HG03439 (cell line): ENCODE measurements at regions not wholly inside any gene's neighbourhood (a gene's known extent, or its start where the extent isn't known, plus 50 kb on each side); places are given as distances from the start of the nearest gene placed in this dataset.
"Not testable (repeated sequence)": the region's sequence is repeated elsewhere in the genome, so short reads cannot be mapped to it uniquely, and the experiment has no call there.

ENCODE experiments used
- ATAC-seq: cut with Tn5 transposase; IDR thresholded peaks from one replicate; pipeline ENCODE4 v1.9.1; 2021; ENCODE audit warnings: mild to moderate bottlenecking, moderate library complexity; ENCODE audit not compliant: unreplicated experiment

DNA sequence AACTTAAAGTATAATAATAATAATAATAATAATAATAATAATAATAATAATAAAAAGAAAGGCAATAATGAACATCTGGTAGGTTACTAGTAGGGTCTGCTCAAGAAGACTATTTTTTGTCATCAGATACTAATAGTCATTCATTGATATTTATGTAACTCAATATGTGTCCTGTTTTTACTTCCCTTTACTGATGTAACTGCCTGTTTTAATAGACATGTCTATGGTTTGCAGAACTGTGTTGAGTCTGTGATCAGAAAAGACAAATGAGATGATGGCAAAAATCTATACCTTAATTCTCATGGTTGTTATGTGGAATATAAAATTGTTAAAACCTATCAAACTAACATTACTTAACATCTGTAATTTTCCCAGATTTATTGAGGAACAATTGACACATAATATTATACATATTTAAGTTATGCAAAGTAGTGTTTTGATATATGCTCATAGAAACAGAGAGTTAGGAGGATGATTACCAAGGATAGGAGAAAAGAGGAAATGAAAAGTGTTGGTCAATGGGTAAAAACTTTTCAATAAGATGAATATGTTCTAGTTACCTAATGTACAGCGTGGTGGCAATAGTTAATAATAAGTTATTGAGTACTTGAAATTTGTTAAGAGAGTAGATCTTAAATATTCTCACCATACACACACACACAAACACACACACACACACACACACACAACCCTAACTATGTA, 699.4 kb downstream of the ZPLD1 start:
- no peak for ATAC-seq

DNA sequence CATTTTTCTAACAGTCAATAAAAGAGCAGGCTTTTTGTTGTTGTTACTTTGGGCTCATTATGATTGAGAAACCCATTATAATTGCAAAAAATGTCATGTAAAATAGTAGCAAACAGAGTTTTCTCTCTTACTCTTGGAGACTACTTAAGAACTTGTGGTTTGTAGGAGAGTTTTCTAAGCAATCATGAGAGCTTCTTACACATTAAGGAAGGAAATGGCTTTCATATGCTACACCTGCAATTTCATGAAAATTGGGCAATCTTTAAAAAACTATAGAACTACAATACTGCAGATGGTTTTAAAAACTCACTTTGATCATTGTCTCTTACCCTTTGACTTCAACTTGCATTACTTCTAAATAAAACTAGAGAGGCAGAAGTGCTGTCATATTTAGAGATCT, 701.8 kb downstream of the ZPLD1 start:
- no peak for ATAC-seq

DNA sequence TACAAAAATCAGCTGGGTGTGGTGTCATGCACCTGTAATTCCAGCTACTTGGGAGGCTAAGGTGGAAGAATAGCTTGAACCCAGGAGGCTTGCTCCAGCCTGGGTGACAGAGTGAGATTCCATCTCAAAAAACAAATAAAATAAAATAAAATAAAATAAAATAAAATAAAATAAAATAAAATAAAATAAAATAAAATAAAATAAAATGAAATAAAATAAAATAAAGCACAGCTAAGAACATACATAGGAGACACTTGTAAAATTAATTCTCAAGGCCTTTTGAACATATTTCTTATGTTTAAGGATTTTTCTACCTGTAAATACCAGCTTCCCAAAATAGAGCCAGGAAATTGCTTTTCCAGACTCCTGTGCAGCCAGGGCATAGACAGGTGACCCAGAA, 703.0 kb downstream of the ZPLD1 start:
- ATAC-seq = no peak

DNA sequence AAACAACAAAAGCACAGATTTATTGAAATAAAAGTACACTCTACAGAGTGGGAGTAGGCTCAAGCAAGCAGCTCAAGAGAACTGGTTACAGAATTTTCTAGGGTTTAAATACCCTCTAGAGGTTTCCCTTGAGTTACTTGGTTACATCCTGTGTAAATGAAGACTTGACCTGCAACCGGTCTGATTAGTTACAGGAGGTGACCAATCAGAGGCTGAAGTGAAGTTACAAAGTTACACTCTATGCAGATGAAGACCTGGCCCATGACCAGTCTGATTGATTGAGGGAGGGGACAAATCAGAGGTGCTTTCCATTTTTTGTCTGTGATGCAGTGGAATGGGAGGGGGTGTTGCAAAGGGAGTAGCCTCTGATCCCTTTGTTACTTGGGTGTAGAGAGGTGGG, 723.4 kb downstream of the ZPLD1 start:
- ATAC-seq = no peak

DNA sequence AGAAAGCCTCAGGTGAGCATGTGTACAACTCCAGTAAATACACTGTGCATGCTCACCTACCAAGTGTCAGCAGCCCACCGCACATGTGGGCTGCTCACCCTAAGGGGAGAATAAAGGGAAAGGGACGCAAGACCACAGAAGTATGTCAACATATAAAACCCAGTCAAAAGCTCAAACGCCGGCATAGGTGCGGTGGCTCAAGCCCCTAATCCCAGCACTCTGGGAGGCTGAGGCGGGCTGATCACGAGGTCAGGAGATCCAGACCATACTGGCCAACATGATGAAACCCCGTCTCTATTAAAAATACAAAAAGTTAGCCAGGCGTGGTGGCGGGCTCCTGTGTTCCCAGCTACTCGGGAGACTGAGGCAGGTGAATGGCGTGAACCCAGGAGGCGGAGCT, 732.1 kb downstream of the ZPLD1 start:
- ATAC-seq = no peak

DNA sequence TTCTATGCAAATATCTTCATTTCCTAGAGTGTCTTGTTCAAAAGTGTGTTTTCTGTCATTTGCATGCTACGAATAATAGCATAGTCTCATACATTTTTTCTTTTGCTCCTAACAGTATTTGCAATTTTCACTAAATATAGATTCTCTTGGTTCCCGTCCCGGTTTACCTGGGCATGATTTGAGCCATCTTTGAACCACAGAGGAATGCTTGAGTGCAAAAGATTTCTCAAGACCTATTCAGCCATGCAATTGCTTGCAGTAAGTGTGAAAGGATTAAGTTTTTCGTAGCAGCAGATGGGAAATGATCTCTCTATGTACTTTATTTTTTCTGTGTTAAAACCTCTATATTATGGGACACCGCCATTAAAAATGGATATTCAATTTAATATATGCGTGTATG, 733.0 kb downstream of the ZPLD1 start:
- ATAC-seq = no peak

DNA sequence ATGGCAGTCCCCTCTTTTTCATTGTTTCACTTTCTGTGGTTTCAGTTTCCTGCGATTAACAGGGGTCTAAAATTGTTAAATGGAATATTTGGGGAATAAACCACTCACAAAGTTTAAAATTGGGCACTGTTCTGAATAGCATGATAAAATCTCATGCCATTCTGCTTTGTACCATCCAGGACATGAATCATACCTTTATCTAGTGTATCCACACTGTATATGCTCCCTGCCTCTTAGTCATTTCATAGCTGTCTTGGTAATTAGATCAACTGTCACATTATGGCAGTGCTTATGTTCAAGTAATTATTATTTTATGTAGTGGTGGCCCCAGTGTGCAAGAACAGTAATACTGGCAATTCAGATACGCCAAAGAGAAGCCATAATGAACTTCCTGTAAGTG, 734.5 kb downstream of the ZPLD1 start:
- ATAC-seq = no peak

DNA sequence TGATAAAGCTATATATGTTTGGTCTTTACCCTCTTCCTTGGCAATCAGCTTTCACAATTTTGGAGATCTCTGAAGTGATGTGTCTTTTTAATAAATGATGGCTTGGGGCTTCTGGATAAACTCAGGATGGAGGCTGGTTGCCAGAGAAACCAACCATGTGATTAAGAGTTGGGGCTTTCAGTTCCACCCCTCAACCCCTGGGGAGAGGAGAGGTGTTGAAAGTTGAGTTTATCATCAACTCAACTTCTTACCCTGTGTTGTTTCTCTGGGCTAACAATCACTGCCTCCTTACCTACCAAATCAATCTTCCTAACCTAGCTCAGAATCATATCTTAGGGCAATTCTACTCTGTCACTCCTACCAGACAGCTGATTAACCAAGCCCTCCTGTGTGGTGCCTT, 735.8 kb downstream of the ZPLD1 start:
- ATAC-seq = no peak

DNA sequence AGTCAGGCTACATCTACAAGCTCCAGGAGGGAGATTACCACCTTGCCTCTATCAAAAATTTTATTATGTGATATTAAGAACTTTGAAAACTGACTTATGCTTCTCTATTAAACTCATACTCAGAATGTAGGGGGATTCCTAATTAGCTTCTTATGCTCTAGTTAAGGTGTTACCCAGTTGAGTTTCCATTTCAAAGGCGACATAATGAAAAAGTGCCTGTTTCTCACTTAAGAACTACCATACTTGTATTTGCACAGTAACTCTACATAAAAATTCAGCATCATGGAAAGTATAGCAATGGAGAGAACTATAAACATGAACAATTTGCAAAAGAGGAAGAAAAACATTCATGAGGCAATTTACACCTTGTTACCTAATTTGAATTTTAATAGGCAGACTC, 739.1 kb downstream of the ZPLD1 start:
- ATAC-seq = no peak

DNA sequence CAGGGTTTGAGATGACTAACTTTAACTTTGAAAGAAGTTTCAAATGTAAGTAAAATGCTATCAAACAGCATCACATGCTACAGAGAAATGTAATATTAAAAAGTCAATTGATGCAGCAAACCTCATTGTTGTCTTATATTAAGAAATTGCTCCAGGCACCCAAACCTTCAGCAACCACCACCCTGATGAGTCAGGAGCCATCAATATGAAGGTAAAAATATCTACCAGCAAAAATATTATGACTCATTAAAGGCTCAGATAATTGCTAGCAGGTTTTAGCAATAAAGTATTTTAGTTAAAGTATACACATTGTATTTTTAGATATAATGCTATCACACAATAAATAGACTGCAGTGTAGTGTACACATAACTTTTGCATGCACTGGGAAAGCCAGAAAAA, 746.3 kb downstream of the ZPLD1 start:
- no peak for ATAC-seq

DNA sequence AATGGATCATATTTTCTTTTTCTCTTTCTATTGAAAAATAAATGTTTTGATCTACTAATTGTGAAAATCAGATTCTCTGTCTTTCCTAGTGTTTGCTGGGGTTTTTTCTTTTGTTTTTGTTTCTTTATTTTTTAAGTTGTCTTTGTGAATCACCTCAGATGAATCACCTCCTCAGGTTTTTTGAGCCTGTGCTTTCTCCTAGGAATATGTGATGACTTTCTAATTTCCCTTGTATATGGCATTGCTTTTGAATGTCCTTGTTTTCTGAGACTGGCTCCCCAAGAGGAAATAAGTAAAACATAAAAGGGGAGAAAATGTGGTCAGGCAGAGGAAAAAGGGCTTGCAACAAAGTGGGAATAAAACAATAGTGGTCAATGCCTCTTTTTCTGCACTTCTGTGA, 750.0 kb downstream of the ZPLD1 start:
- no peak for ATAC-seq

DNA sequence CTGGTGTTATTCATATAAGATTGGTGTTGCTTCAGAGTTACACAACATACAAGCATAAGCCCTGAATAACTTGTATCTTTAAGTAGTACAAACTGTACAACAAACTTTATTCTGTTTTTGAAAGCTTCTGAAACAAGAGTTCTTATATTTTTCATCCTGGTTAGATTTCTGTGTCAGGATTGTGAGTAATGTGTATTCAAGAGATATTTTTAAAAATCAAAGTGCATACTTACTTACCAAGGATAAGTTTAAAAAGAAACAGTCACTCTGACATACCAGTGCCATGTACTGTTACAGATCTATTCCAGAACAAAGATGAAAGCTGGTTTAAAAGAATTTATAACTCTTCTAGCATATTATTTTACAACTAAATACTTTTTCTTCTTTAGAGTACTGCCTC, 755.1 kb downstream of the ZPLD1 start:
- no peak for ATAC-seq

DNA sequence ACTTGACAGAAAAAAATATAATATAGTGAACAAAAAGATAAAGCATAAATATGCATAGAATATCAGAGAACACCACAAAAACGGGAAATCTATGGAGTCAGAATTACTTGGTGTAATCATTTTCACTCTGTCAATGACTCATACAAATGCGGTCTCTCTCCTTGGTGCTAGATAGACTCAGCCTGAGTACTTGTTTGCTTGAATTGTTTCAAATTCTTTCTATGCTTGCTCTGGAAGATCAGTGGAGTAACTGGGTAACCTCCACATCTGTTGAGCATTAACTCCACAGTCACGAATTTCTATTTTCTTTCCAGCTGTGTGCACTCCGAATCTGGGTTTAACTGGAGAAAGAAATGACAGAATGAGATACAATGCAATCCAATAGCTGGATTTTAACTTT, 760.4 kb downstream of the ZPLD1 start:
- ATAC-seq = no peak

DNA sequence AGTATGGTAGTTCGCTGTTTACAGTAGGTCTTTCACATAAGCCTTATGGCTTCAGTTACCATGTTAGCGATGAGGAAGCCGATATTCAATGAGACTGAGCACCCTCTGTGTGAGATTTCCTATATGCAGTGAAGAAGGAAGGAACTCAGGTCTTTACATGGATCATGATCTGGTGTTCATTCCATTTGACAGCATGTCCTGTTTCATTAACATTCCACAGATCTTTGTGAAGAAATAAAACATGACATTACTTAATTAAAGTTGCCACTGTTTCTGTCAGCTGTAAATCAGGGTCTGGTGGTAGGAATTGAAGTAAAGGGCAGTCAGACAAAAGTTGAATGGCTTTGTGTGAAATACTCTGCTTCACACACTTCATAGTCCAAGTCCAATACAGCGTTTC, 768.6 kb downstream of the ZPLD1 start:
- ATAC-seq = no peak

DNA sequence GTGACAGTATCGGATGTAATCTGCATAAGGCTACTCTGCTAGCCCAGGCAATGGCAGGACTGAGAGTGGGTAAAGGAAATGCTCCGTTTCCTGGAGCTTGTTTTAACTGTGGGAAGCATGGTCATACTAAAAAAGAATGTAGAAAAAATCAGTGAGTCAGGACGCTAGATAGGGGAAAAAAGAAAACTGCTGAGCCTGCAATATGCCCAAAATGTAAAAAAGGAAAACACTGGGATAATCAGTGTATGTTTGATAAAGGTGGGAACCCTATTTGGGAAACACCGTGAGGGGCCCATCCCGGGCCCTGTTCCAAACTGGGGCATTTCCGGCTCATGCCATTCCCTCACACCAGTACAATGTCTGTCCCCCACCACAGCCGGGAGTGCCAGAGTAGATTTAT, 775.8 kb downstream of the ZPLD1 start:
- no peak for ATAC-seq

DNA sequence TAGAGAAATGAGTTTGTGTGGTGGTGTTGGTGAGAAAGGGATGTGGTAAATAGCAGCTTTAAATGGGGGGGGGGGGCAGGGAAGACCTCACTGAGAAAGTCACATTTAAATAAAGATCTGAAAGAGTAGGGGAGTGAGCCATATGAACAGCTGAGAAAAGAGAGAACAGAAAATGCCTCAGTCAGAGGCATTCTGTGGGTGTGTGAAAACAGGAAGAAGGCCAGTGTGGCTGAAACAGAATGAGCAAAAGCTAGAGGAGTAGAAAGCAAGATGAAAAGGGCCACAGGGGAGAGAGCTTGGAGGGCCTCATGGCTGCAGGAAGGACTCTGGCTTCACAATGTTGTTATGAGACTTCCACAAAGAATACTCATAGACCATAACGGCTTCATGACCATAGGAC, 783.3 kb downstream of the ZPLD1 start:
- ATAC-seq = peak; percentile 100

DNA sequence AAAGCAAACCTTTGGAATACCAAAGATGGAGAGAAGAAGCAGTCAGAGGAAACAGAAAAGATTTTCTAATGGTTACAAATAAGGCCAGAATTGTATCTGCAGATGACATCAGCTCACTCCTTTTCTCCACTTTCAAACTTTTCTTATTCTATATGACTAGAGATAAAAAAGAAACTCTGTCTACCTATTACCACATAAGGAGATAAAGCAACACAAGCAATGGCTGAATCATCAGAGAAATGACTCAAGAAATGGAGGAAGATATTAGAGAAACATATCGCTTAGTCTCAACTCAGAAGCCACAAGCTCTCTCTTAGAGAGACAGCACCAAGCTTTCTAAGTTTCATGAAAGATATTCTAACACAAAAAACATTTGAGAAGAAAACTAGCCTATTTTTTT, 784.0 kb downstream of the ZPLD1 start:
- no peak for ATAC-seq

DNA sequence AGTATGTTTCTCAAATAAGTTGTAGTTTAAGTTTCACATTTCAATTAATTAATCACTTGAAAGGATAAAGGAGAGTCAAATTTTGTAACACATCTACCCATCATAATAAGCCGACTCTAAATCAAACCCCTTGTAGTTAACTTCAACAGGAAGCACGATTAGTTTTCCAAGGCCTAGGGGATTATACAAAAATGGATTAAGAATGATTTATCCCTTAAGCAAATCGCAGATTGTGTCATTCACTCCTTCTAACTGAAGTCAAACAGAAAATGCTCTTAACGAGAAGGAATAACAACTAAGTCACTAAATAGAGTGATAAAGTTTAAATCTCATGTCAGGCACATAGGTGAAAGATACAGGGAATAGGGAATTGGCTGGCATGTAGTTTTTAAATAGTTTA, 792.8 kb downstream of the ZPLD1 start:
- ATAC-seq = no peak

DNA sequence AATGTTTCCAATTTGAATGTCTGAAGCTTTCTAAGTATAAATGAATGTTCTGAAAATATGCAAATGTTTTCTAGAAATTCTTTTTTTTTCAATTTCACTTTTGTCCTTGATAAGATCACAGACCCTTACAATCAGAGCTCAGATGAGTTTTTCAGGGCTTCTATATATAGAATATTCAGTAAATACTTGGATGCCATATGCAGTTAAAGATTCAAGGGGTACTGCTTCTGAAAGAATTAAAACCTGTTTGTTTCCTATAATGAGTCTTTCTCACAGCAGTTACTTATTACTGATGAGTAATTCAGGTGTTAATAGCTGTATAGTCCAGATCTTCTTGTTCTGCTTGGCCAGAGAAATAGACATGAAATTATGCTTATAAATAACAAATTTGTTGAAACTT, 812.6 kb downstream of the ZPLD1 start:
- no peak for ATAC-seq

DNA sequence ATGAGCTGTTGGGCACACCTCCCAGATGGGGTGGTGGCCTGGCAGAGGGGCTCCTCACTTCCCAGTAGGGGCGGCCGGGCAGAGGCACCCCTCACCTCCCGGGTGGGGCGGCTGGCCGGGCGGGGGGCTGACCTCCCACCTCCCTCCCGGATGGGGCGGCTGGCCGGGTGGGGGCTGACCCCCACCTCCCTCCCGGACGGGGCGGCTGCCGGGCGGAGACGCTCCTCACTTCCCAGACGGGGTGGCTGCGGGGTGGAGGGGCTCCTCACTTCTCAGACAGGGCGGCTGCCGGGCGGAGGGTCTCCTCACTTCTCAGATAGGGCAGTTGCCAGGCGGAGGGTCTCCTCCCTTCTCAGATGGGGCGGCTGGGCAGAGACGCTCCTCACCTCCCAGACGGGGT, 820.0 kb downstream of the ZPLD1 start:
- ATAC-seq = not testable (repeated sequence)

DNA sequence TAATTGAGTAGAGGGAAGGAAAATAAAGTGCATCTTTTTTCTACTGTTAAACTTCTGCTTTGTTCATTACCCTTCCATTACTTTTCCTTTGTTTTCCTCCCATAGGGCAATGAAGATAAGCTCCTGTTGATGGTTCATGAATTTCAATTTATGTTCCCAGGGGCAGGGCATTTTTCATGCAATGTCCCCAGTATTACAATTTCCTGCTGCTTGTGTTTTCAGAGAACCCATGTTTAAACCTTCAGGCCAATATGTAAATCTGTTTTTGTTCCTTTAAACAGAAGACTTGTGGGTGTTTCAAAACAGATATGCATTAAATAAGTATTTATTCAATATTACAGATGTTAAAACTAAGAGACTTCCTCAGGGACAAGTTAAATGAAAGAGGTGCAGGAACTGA, 834.5 kb downstream of the ZPLD1 start:
- no peak for ATAC-seq

DNA sequence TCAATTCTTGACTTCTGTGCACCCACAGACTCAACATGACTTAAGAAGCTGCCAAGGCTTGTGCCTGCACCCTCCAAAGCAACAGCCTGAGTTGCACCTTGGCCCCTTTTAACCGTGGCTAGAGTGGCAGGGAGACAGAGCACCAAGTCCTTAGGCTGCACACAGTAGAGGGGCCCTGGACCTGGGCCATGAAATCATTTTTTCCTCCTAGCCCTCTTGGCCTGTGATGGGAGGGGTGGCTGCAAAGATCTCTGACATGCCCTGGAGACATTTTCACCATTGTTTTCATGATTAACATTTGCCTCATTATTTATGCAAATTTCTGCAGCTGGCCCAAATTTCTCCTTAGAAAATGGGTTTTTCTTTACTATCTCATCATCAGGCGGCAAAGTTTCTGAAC, 836.8 kb downstream of the ZPLD1 start:
- ATAC-seq = no peak

DNA sequence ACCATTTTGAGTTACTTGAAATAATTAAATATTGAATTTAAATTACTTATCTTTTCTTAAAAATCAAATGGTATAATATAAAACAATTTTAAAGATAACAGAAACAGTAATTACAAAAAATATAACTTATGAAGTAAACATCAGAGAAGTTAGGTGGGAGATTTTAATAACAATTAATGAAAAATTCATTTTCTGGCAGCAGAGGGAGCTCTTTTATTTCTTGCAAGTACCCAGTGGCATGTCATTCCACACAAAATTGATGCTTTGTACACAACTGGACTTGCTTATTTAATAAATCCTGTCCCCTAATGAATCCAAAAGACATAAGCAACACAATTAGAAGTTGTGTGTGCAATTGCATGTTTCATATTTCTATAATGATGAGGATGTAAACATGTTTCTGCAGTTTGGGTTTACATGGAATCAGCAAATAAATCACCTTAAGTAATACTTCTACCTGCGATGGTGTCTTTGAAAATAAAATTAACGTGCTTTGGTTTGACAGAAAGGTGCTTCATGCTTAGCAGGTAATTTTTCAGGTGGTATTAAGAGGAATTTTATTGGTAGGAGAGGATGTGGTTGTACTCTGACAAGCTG, 861.3 kb downstream of the ZPLD1 start:
- no peak for ATAC-seq
